HG03457 (cell line): ENCODE measurements at regions not wholly inside any gene's neighbourhood (a gene's known extent, or its start where the extent isn't known, plus 50 kb on each side); places are given as distances from the start of the nearest gene placed in this dataset.

Experiments
- ATAC-seq: cut with Tn5 transposase; IDR thresholded peaks from one replicate; pipeline ENCODE4 v1.9.1; 2021; ENCODE audit warnings: moderate number of reproducible peaks; ENCODE audit not compliant: unreplicated experiment

DNA sequence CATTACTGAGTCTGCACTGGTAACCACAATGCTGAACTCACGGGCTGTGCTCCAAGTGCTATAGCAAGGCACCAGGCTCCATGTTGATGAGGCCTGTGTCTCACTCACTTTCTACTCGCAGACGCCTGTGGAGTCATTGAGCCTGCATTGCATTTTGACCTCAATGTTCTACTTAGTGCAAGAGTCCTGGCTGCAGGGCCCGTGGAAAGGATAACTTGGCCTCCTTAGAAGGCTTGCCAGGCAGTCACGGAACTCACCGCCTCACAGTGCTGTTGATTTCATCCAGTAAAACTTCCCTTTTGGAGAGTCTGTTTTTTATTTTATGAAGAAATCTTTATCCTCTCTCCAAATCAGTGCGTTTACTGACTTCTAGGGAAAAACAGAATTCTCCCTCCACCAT is 290.4 kb downstream of the RNF144A start:
- ATAC-seq: no peak

DNA sequence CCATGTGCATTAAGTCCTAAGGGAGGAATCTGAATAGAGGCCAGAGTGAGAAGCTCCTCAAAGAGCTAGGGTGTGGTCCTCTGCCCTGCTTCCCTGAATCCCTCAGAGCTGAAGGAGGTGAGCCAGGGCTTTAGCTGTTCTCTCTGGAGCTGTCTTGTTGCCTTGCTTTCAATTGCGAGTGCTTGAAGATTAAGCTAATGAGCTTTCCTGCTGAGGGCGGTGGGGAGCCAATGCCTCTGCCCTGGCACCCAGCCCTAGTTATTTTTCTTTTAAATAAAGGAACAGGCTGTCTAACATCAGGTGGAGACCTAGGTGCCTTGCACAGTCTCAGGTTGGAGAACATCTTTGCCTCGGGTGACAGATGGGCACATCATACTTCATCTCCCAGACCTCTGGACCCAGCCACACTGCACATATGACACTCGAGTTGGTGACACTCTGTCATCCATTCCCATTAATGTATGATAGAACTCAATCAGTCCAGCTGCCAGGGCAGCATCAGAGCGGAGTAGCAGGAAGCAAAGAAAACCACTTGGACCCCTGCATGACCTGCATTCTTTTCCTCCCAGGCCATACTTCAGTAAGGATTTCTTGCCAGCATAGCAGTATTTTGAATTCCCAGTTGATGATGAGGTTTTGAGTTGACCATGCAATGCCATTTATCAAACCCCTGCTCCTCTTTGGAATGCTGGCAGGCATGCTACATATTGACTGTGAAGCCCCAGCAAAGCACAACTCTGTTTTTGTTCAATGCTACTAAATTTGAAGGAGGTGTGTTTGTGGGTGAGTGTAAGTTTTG is 292.7 kb downstream of the RNF144A start:
- no peak for ATAC-seq

GRCh38 chr2:7210712-7211111 is 293.5 kb downstream of the RNF144A start:
- ATAC-seq: no peak

DNA sequence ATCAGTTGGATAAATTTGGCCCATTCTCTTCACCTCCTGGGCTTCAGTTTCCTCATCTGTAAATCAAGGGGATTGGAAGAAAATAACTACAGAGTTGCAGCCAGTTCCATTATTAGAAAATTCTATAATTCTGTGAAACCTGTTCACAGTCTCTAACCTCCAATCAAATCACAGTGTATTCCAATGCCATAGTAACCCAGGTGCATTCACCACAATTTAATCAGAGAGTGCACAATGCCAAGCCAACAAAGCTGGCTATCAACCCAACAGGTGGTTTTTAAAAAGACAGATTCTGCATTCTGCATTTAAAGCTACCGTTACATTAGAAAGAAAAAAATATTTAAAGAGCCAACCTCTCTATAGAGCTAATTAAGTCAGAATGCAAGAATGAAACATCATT is 308.6 kb downstream of the RNF144A start:
- no peak for ATAC-seq

GRCh38 chr2:7226501-7226900 is 309.3 kb downstream of the RNF144A start:
- ATAC-seq: no peak

DNA sequence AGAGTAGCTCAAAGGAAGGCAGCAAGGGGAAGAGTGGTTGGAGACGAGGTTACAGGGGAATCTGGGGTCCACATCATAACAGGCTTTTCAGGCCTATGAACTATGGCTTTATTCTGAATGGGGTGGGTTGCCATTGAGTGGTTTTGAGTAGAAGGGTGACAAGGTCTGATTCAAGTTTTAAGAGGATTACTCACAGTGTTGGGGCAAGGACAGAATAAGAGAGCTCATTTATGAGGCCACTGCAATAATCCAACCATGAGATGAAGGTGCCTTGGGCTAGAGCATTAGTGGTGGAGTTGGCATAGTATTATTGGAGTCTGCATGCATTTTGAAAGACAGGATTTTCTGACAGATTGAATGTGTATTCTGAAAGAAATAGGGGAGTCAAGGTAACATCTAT is 315.9 kb downstream of the RNF144A start:
- ATAC-seq: no peak

- no peak for ATAC-seq
Observed at GRCh38 chr2:7237466-7237865, 320.3 kb downstream of the RNF144A start.

DNA sequence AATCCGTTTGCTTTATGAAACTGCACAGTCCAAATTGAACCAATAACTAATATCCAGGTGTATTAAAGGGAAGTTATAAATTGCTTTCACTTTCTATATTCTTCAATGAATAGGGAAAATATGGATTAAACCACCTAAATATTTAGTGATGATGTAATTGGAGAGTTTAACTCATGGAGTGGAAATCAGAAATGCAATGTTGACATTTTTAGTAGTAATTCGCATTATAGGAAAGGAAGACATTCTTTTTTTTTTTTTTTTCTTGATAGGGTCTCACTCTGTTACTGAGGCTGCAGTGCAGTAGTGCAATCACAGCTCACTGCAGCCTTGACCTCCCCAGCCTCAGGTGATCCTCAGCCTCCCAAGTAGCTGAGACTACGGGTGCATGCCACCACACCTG is 321.9 kb downstream of the RNF144A start:
- ATAC-seq: no peak

DNA sequence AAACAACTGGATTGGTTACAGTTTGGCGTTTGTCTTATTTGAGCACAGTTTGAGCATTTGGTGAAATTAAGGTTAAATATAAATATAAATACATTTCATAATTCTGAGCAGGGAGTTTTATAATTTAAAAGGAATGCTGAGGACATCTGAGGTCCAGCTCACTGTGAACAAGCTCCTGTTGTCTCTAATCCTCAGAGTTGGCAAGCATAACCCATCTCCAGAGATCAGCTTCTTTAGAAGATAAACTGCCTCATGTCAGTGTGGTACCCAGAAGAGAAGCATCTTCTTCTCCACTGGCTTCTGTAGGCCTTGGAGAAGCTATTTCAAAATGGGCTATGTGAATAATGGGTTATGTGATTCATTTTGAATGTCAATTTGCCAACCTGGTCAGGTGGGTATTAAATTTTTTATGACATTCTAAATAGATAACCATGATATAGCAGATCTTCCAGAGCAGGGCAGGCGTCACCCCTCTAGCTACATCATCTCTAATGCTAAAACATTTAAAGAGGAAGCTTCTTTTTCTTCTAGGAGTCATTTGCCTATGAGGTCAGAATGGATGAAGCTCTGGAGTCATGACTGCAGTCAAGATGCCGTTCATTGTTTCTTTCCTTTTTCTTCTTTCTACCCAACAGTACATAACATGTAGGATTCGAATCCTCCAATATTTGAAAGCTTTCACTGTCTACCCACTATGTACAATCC is 324.0 kb downstream of the RNF144A start:
- no peak for ATAC-seq

DNA sequence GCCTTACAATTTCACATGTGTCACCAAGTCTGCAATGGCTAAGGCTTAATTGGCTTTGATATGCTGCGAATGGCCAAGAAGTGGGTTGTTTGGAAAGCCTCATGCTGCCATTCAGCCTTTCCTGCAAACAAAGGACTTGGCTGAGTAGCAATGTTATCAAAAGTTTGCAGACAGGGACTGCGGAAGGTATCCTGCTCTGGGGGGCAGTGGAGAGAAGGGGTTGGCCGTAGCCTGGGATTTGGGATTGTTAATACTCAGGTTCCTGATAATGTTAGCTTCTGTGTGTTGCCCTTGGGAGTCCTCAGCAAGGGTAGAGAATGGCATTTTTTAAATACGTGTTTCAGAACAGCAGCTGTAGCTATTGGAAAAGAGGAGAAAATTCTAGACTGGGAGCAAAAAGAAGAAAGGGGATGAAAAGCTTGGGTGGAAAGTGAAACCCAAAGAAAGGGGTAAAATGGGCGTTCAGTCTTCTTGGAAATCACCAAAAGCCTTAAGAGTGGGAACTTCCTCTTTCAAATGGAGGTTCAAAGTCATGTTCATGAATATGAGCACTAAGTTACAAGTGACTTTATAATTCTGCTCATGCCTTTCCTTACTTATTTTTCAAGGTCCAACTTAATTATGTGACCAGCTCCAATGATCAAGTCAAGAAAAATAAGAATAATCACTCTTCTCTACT is 325.1 kb downstream of the RNF144A start:
- no peak for ATAC-seq

- no peak for ATAC-seq
Observed at GRCh38 chr2:7243276-7243675, 326.1 kb downstream of the RNF144A start.

GRCh38 chr2:7256377-7256776 is 339.2 kb downstream of the RNF144A start:
- no peak for ATAC-seq

GRCh38 chr2:7262727-7263126 is 345.5 kb downstream of the RNF144A start:
- no peak for ATAC-seq

- ATAC-seq: no peak
Observed at GRCh38 chr2:7264791-7265190, 347.6 kb downstream of the RNF144A start.

- ATAC-seq: no peak
Observed at GRCh38 chr2:7265286-7265685, 348.1 kb downstream of the RNF144A start.

DNA sequence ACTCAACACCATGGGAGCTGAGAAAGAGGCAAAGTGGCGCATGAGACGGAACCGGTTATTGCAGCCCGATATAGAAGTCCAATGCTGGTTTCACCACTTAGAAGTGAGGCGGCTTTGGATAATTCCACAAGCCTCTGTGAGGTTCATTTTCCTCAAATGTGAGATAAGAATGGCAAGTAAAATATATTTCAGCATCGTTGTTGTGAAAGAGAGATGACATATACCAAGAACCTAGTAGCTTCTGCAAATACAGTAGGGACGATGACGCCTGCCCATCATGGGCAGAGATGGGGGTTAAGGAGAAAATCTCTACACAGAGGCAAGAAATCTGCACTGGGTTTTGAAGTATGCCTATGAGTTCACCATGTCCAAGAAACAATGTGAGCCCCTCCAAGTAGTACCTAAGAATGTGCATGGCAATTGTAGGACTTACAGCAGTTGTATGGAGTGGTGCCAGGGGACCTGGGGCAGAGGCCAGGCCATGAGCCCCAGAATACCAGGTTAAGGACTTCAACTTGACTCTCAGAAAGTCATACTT is 352.0 kb downstream of the RNF144A start:
- ATAC-seq: no peak

- ATAC-seq: no peak
Observed at GRCh38 chr2:7270011-7270431, 352.8 kb downstream of the RNF144A start.

DNA sequence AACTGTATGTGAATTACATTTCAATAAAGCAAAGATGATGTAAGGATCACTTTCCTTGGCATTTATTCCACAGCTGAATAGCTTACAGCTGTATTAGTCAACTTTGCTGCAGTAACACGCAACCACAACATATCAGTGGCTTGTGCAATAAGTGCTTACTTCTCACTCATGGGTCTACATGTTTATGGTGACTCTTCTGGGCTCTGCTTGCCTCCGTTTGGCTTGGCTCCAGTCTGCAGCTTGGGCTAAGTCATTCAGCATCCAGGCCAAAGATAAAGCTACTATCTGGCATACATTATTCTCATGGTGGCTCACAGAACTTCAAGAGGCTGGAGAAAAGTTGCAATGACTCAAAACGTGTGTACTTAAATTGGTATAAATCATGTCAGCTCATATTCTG is 355.0 kb downstream of the RNF144A start:
- no peak for ATAC-seq

GRCh38 chr2:7278984-7279383 is 361.8 kb downstream of the RNF144A start:
- no peak for ATAC-seq

DNA sequence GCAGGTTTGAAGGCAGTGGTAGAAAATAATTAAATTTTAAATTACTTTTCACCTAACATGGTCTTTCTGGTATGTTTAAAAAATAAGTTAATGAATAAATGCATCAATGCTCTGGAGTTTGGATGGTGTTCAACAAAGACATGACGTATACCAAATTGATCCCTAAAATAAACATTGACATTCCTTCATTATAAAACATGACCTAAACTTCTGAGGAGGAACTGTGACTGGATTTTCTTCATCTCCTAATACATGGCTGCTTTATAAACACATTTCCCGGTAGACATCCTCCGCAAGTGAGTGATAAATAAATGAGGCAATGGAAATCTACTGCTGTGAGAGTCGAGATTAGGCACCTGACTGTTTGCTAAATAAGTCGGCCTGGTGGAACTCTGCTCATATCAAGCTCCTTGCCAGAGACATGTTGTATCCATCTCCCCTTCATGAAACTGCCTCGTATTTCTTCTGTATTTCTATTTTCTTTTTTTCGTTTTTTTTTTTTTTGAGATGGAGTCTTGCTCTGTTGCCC is 362.3 kb downstream of the RNF144A start:
- ATAC-seq: no peak

- ATAC-seq: no peak
Observed at GRCh38 chr2:7280790-7281189, 363.6 kb downstream of the RNF144A start.
